ENCODE measurements at regions not wholly inside any gene's neighbourhood (a gene's known extent, or its start where the extent isn't known, plus 50 kb on each side); places are given as distances from the start of the nearest gene placed in this dataset.

DNA sequence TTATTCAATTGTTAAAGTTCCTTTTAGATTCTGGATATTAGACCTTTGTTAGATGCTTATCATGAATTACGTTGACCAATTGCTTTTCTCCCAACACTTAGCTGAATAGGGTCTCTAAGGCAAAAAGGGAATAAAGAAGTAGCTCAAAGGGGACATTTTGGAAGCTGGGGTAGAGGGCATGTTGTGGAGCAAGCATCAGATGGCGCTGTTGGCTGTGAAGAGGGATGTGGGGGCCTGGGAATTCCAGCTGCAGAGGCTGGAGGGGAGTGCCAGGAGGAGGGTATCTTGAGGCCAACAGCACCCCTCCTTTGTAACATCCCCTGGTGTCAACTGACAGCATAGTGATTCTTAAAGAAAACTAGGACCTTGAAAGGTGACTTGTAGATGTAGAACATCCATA lies 198.2 kb downstream of the ADCYAP1 start:
- Histone ChIP-seq H3K9me3 (no peaks in the 10 kb centered on the region), H3K36me3 (no peaks in the 10 kb centered on the region), H3K4me1 (no peaks in the 10 kb centered on the region), H3K27ac (no peak overlapping the region), H3K4me3 (no peak overlapping the region), H3K27me3 (no peaks in the 10 kb centered on the region)
- TF ChIP-seq, protein P1, sequence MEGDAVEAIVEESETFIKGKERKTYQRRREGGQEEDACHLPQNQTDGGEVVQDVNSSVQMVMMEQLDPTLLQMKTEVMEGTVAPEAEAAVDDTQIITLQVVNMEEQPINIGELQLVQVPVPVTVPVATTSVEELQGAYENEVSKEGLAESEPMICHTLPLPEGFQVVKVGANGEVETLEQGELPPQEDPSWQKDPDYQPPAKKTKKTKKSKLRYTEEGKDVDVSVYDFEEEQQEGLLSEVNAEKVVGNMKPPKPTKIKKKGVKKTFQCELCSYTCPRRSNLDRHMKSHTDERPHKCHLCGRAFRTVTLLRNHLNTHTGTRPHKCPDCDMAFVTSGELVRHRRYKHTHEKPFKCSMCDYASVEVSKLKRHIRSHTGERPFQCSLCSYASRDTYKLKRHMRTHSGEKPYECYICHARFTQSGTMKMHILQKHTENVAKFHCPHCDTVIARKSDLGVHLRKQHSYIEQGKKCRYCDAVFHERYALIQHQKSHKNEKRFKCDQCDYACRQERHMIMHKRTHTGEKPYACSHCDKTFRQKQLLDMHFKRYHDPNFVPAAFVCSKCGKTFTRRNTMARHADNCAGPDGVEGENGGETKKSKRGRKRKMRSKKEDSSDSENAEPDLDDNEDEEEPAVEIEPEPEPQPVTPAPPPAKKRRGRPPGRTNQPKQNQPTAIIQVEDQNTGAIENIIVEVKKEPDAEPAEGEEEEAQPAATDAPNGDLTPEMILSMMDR (IDR thresholded peaks at IDR 0.05): no peak
- DNase-seq (ENCODE audit: low spot score): no peak

DNA sequence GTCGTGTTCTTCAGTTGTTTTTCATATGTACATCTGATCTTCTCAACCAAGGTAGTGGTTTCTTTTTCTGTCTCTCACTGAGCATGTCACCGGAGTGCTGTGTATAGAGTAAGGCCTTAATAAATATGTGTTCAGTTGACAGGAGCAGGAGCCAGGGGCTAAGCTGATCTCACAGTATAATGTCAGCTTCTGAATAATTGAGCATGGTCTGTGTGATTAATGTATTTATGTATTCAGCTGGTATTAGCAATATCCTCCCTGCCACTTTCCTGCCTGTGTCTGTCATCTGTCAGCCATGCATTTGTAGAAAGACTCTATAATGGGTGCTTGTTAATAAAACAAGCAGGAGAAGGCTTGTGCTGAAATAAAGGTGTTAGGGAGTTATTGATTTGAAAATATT lies 198.9 kb downstream of the ADCYAP1 start:
- no peak for DNase-seq (ENCODE audit: low spot score)
- no peaks in the 10 kb centered on the region for H3K27me3 ChIP-seq
- no peaks in the 10 kb centered on the region for H3K36me3 ChIP-seq
- no peak overlapping the region for H3K27ac ChIP-seq
- H3K4me1 ChIP-seq: no peaks in the 10 kb centered on the region
- H3K4me3 ChIP-seq: no peak overlapping the region
- TF ChIP-seq, protein P1 (IDR thresholded peaks at IDR 0.05): no peak
- H3K9me3 ChIP-seq: no peaks in the 10 kb centered on the region

DNA sequence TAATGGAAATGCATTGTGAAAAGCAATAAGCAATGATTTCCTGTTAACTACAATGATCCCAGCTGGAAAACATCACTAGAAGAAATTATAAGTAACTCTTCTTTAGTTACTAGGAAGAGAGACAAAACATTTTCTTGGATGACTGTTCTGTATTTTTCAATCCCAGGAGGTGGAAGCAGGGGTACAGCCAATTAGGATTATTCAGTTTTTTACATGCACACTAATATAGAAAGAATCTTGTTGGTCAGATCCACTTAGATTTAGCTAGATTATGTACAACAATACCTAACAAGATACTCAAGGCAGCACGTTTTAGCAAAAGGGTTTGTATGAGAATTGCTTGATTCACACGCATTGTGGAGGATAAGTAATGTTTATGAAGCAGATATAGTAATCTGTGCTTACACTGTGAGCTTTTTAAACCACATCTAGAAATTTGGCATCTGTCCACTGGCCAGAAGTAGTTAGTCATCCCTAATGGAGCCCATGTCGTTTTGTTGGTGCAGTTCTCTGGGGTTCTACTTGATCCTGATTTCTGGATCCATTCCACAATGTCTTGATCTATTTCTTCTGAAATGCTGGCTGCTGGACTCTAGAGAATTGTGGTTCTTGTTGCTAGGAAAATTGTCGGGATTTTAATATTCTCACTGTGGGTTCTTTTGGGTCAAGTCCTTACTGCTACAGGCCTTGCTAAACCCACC lies 199.7 kb downstream of the ADCYAP1 start:
- H3K36me3 ChIP-seq: no peaks in the 10 kb centered on the region
- TF ChIP-seq, protein P1 (IDR thresholded peaks at IDR 0.05): no peak
- DNase-seq (ENCODE audit: low spot score): no peak
- H3K27me3 ChIP-seq: no peaks in the 10 kb centered on the region
- no peaks in the 10 kb centered on the region for H3K9me3 ChIP-seq
- H3K27ac ChIP-seq: no peak overlapping the region
- no peak overlapping the region for H3K4me3 ChIP-seq
- H3K4me1 ChIP-seq: no peaks in the 10 kb centered on the region

DNA sequence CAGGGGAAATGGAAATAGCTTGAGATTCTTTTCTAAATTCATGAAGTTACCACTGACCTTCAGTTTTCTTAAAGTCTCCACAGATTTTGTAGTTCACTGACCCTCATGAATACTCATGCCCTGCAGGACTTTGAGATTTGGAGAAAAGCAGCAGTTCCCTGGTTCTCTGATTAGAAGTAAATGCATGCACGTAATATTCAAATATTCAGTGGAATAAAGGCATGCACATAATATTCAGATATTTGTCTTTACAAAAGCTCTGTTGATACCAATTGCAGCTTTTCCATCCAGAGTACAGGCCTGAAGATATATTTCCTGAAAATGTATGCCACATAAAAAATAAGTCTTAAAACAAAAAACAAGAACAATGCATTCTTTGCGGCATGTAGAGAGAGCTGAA lies 219.8 kb downstream of the ADCYAP1 start:
- H3K4me1 ChIP-seq: no peaks in the 10 kb centered on the region
- no peak overlapping the region for H3K4me3 ChIP-seq
- TF ChIP-seq, protein P1 (IDR thresholded peaks at IDR 0.05): no peak
- DNase-seq (ENCODE audit: low spot score): no peak
- no peaks in the 10 kb centered on the region for H3K27me3 ChIP-seq
- no peaks in the 10 kb centered on the region for H3K36me3 ChIP-seq
- H3K27ac ChIP-seq: no peak overlapping the region
- peaks cover 0 to 5% of the 10 kb centered on the region in 2 donors for H3K9me3 ChIP-seq

DNA sequence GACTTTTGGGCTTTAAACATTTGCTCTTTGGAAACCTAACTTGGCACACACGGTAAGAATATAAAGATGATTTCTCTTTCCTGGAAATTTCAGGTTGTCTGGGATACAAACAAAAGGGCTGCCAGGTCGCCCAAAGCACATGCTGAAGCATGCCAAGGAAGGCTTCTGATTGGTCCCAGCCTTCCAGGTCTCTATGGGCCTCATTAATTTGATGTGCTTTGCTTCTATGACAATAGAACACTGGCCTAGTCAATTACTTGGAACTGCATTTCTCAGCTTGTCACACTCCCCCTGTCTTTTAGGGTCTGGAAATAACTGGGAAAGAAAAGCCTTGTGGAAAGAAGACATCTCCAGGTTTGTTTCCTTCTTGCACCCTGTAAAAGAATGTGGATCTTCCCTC lies 228.9 kb downstream of the ADCYAP1 start:
- Histone ChIP-seq H3K27me3 (no peaks in the 10 kb centered on the region), H3K4me3 (no peak overlapping the region), H3K36me3 (no peaks in the 10 kb centered on the region), H3K9me3 (peaks cover 0 to 9% of the 10 kb centered on the region in 2 donors), H3K27ac (no peak overlapping the region), H3K4me1 (no peaks in the 10 kb centered on the region)
- DNase-seq (ENCODE audit: low spot score): no peak
- TF ChIP-seq, protein P1 (IDR thresholded peaks at IDR 0.05): no peak

DNA sequence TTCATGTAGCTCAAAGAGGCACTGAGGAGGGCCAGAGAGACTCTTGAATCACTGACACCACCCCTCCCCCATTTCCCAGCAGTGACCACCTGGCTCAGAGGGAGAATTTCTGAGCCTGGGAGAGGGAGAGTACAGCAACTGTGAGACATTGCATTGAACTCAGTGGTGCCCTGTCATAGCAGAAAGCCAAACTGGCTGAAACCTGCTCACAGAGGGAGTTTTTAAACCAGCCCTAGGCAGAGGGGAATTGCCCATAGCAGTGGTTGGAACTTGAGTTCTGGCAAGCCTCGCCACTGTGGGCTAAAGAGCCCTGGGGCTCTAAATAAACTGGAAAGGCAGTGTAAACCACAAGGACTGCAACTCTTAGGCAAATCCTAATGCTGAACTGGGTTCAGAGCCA lies 243.1 kb downstream of the ADCYAP1 start:
- TF ChIP-seq, protein P1 (IDR thresholded peaks at IDR 0.05): no peak
- DNase-seq (ENCODE audit: low spot score): no peak
- H3K9me3 ChIP-seq: peaks cover 7 to 11% of the 10 kb centered on the region in 2 donors
- no peaks in the 10 kb centered on the region for H3K36me3 ChIP-seq
- no peaks in the 10 kb centered on the region for H3K27me3 ChIP-seq
- no peak overlapping the region for H3K27ac ChIP-seq
- H3K4me3 ChIP-seq: no peak overlapping the region
- H3K4me1 ChIP-seq: no peaks in the 10 kb centered on the region
